DMS79 treated with DMSO at 0.1 percent for 48 hours (cell line): ENCODE measurements at regions not wholly inside any gene's neighbourhood (a gene's known extent, or its start where the extent isn't known, plus 50 kb on each side); places are given as distances from the start of the nearest gene placed in this dataset.
"Not testable (repeated sequence)": the region's sequence is repeated elsewhere in the genome, so short reads cannot be mapped to it uniquely, and the experiment has no call there.

ENCODE experiments used
- DNase-seq: peaks from one replicate; lab custom pipeline; 2025; lab: John Stamatoyannopoulos, UW

- DNase-seq, result no peak
Measured at GRCh38 chr19:7400815-7401214, 52.1 kb downstream of the ARHGEF18 start.

- no peak for DNase-seq
Measured at GRCh38 chr19:7401694-7402093, 53.0 kb downstream of the ARHGEF18 start.

- not testable (repeated sequence) for DNase-seq
Measured at GRCh38 chr19:7405482-7405881, 56.7 kb downstream of the ARHGEF18 start.

GRCh38 chr19:7408251-7408650 lies 59.5 kb downstream of the ARHGEF18 start:
- no peak for DNase-seq

GRCh38 chr19:7410946-7411345 lies 62.2 kb downstream of the ARHGEF18 start:
- DNase-seq, result no peak

GRCh38 chr19:7413629-7414028 lies 64.9 kb downstream of the ARHGEF18 start:
- DNase-seq, result no peak

GRCh38 chr19:7415163-7415856 lies 66.6 kb downstream of the ARHGEF18 start:
- DNase-seq, result peak; percentile 13

- DNase-seq, result no peak
Measured at GRCh38 chr19:7415857-7416371, 67.2 kb downstream of the ARHGEF18 start.

GRCh38 chr19:7417671-7418324 lies 69.1 kb downstream of the ARHGEF18 start:
- DNase-seq, result no peak

- DNase-seq, result no peak
Measured at GRCh38 chr19:7418596-7418995, 69.9 kb downstream of the ARHGEF18 start.

GRCh38 chr19:7419153-7419552 lies 69.7 kb downstream of the PEX11G start:
- no peak for DNase-seq

GRCh38 chr19:7419777-7420439 lies 68.9 kb downstream of the PEX11G start:
- no peak for DNase-seq

- no peak for DNase-seq
Measured at GRCh38 chr19:7421941-7422744, 66.7 kb downstream of the PEX11G start.
